ENCODE measurements at regions not wholly inside any gene's neighbourhood (a gene's known extent, or its start where the extent isn't known, plus 50 kb on each side); places are given as distances from the start of the nearest gene placed in this dataset.

DNA sequence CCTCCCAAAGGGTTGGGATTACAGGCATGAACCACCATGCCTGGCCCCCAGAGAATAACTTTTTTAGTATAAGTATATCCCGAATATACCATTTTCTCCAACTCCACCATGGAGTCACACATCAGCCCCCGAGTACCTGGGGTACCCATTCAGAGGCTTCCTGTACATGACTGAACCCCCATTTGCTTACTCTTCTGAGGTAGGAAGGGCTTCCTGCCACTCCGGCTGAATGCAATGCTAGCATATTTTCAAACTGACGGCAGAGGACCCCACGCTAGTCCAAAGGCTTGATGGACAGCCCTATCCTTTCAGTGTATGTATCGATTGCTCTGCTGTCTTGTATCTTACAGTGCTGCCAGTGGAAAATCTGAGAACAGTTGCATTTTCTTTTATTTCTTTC is 220.6 kb upstream of the SH3BP4 start:
- TF ChIP-seq POLR2A (IDR thresholded peaks at IDR 0.05; ENCODE audit: low read depth, low read length), result no peak
- no peak for TF ChIP-seq POU2F2 (IDR thresholded peaks at IDR 0.05; ENCODE audit: low read depth, low read length)
- TF ChIP-seq SPI1 (IDR thresholded peaks at IDR 0.05; ENCODE audit: low read depth, low read length), result no peak
- no peak for TF ChIP-seq POLR2AphosphoS5 (IDR thresholded peaks at IDR 0.05; ENCODE audit: low read depth, low read length)
- TF ChIP-seq TAF1 (IDR thresholded peaks at IDR 0.05; ENCODE audit: low read depth, low read length), result no peak

Measured in GM12891 (cell line).